ENCODE measurements at regions not wholly inside any gene's neighbourhood (a gene's known extent, or its start where the extent isn't known, plus 50 kb on each side); places are given as distances from the start of the nearest gene placed in this dataset.

- H3K27me3 ChIP-seq = no peaks in the 10 kb centered on the region
- WGBS, 2 donors (ENCODE audit: low coverage in 1 of 2) = 79% methylated on average over 8 of the region's 8 CpGs; no CpG with 5 or more reads in 1 of the 2 donors
- TF ChIP-seq POLR2AphosphoS5 (IDR thresholded peaks at IDR 0.05) (no peak), CTCF (IDR thresholded peaks at IDR 0.05) (no peak), POLR2A (IDR thresholded peaks at IDR 0.05) (no peak), EP300 (IDR thresholded peaks at IDR 0.05; ENCODE audit: low read depth) (no peak)
- no peak for DNase-seq
- no peaks in the 10 kb centered on the region for H3K9me3 ChIP-seq
- no peak overlapping the region for H3K27ac ChIP-seq
- H3K4me1 ChIP-seq = no peaks in the 10 kb centered on the region
- no peaks in the 10 kb centered on the region for H3K36me3 ChIP-seq
- in situ Hi-C loops (cut with MboI; ENCODE audit: low pct_ligation_motif_present in 1 of 4, low pct_unique_long_range_greater_than_20kb in 1 of 4, low sequenced_read_pairs in 3 of 4) (no loop called here), intact Hi-C loops (cut with DNase I; ENCODE audit: low total_unique reads) (no loop called here)
- H3K4me3 ChIP-seq = no peak overlapping the region
Observed at GRCh38 chr15:29382862-29383261, 113.2 kb upstream of the NSMCE3 start.

- Histone ChIP-seq H3K27me3 (no peaks in the 10 kb centered on the region), H3K4me1 (no peaks in the 10 kb centered on the region), H3K36me3 (no peaks in the 10 kb centered on the region), H3K27ac (no peak overlapping the region), H3K9me3 (no peaks in the 10 kb centered on the region), H3K4me3 (no peak overlapping the region)
- in situ Hi-C loops (cut with MboI; ENCODE audit: low pct_ligation_motif_present in 1 of 4, low pct_unique_long_range_greater_than_20kb in 1 of 4, low sequenced_read_pairs in 3 of 4) (no loop called here), intact Hi-C loops (cut with DNase I; ENCODE audit: low total_unique reads) (no loop called here)
- WGBS, 2 donors (ENCODE audit: low coverage in 1 of 2) = 93 to 94% methylated on average over 6 of the region's 6 CpGs
- TF ChIP-seq POLR2AphosphoS5 (IDR thresholded peaks at IDR 0.05) = no peak
- no peak for TF ChIP-seq EP300 (IDR thresholded peaks at IDR 0.05; ENCODE audit: low read depth)
- TF ChIP-seq CTCF (IDR thresholded peaks at IDR 0.05) = no peak
- no peak for TF ChIP-seq POLR2A (IDR thresholded peaks at IDR 0.05)
- no peak for DNase-seq
Observed at GRCh38 chr15:29380466-29380865, 110.8 kb upstream of the NSMCE3 start.

DNA sequence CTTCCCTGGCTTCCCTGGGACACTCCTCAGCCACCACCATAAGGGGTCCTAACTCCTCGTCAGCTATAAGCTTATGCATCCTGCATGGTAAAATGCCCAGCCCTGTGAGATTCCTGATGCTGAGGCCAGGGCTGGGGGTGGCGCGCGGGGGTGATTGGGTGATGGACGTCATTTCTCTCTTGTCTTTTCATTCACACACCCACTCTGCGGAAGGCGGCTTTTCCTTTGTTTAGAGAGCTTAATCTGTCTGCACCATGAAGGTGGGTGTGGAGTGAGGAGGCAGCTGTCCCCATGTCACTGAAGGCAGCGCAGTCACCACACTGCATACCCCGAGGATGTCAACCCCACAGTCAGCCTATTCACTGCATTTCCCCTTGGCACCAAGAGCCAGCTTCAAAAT lies 110.0 kb upstream of the NSMCE3 start:
- no peak overlapping the region for H3K27ac ChIP-seq

DNA sequence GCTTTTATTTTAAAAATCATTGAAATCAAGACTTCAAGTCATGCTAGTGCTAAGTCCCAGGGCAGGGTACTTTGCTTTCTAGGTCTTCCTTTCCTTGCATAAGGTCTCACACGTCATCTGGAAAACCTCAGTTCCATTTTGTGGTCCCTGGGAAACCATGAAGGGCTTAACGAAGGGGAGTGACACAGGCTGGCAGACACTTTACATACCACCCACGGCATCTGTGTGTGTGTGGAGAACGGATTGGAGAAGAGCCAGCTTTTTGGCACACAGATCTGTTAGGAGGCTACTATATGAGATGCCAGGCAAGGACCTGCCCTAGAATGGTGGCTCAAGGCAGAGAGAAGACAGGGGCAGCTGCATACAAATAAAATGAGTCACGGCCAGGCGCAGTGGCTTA lies 107.5 kb upstream of the NSMCE3 start:
- TF ChIP-seq POLR2AphosphoS5 (IDR thresholded peaks at IDR 0.05) = no peak
- TF ChIP-seq CTCF (IDR thresholded peaks at IDR 0.05) = no peak
- TF ChIP-seq POLR2A (IDR thresholded peaks at IDR 0.05) = no peak
- no peak for TF ChIP-seq EP300 (IDR thresholded peaks at IDR 0.05; ENCODE audit: low read depth)
- Histone ChIP-seq H3K27me3 (no peaks in the 10 kb centered on the region), H3K36me3 (no peaks in the 10 kb centered on the region), H3K4me3 (no peak overlapping the region), H3K9me3 (no peaks in the 10 kb centered on the region), H3K27ac (no peak overlapping the region), H3K4me1 (no peaks in the 10 kb centered on the region)
- in situ Hi-C loops (cut with MboI; ENCODE audit: low pct_ligation_motif_present in 1 of 4, low pct_unique_long_range_greater_than_20kb in 1 of 4, low sequenced_read_pairs in 3 of 4) (no loop called here), intact Hi-C loops (cut with DNase I; ENCODE audit: low total_unique reads) (no loop called here)
- WGBS, 2 donors (ENCODE audit: low coverage in 1 of 2) = 62 to 83% methylated on average over 3 to 6 of the region's 6 CpGs
- no peak for DNase-seq

More for the DNA sequence above, 110.0 kb upstream of the NSMCE3 start:
- Histone ChIP-seq H3K9me3 (no peaks in the 10 kb centered on the region), H3K36me3 (no peaks in the 10 kb centered on the region), H3K4me1 (no peaks in the 10 kb centered on the region), H3K4me3 (no peak overlapping the region), H3K27me3 (no peaks in the 10 kb centered on the region)
- intact Hi-C loops (cut with DNase I; ENCODE audit: low total_unique reads) = no loop called here
- in situ Hi-C loops (cut with MboI; ENCODE audit: low pct_ligation_motif_present in 1 of 4, low pct_unique_long_range_greater_than_20kb in 1 of 4, low sequenced_read_pairs in 3 of 4) = no loop called here
- WGBS, 2 donors (ENCODE audit: low coverage in 1 of 2) = 80% methylated on average over 9 of the region's 9 CpGs; no CpG with 5 or more reads in 1 of the 2 donors
- DNase-seq = no peak
- TF ChIP-seq EP300 (IDR thresholded peaks at IDR 0.05; ENCODE audit: low read depth) (no peak), CTCF (IDR thresholded peaks at IDR 0.05) (no peak), POLR2AphosphoS5 (IDR thresholded peaks at IDR 0.05) (no peak), POLR2A (IDR thresholded peaks at IDR 0.05) (no peak)
